BLaER1 (cell line): ENCODE measurements at regions not wholly inside any gene's neighbourhood (a gene's known extent, or its start where the extent isn't known, plus 50 kb on each side); places are given as distances from the start of the nearest gene placed in this dataset.

ENCODE experiments used
- H3K27ac ChIP-seq: shearing (Covaris generic); formaldehyde crosslinking; 2 replicates; pipeline ENCODE4 v1.8.1; 2022
- H3K27me3 ChIP-seq: shearing (Covaris generic); formaldehyde crosslinking; 2 replicates; pipeline ENCODE4 v1.8.1; 2022
- H3K36me3 ChIP-seq: shearing (Covaris generic); formaldehyde crosslinking; 2 replicates; pipeline ENCODE4 v1.8.1; 2022
- H3K4me1 ChIP-seq: shearing (Covaris generic); formaldehyde crosslinking; 2 replicates; pipeline ENCODE4 v1.8.1; 2022
- H3K4me2 ChIP-seq: shearing (Covaris generic); formaldehyde crosslinking; 2 replicates; pipeline ENCODE4 v1.8.1; 2022
- H3K4me3 ChIP-seq: shearing (Covaris generic); formaldehyde crosslinking; 2 replicates; pipeline ENCODE4 v1.8.1; 2022
- H3K9ac ChIP-seq: shearing (Covaris generic); formaldehyde crosslinking; 2 replicates; pipeline ENCODE4 v1.8.1; 2022
- H3K9me3 ChIP-seq: shearing (Covaris generic); formaldehyde crosslinking; 2 replicates; pipeline ENCODE4 v1.8.1; 2022
- H4K20me1 ChIP-seq: shearing (Covaris generic); formaldehyde crosslinking; 2 replicates; pipeline ENCODE4 v1.8.1; 2022
- Cebpa-rat ChIP-seq: shearing (Covaris generic); IDR thresholded peaks from 2 replicates; pipeline ENCODE4 v1.8.1; 2022

- Histone ChIP-seq H4K20me1 (no peaks in the 10 kb centered on the region), H3K4me3 (no peak overlapping the region), H3K36me3 (no peaks in the 10 kb centered on the region), H3K4me1 (peaks cover 50% of the 10 kb centered on the region), H3K27me3 (no peaks in the 10 kb centered on the region; the same call in 1 of the 2 replicates), H3K27ac (no peak overlapping the region), H3K9me3 (peaks cover 18% of the 10 kb centered on the region), H3K9ac (no peak overlapping the region), H3K4me2 (peak overlapping the region; percentile 81; the same call in 1 of the 2 replicates)
- TF ChIP-seq Cebpa-rat: no peak
These were observed 90.9 kb upstream of the RNF32 start for GRCh38 chr7:156549636-156550035.

GRCh38 chr7:156547884-156548561, 92.6 kb upstream of the RNF32 start:
- TF ChIP-seq Cebpa-rat: no peak
- peak overlapping the region; percentile 81 for H3K4me2 ChIP-seq
- peaks cover 50% of the 10 kb centered on the region for H3K4me1 ChIP-seq
- peak overlapping the region; percentile 7; the same call in 1 of the 2 replicates for H3K27ac ChIP-seq
- H3K9me3 ChIP-seq: peaks cover 18% of the 10 kb centered on the region
- peak overlapping the region; percentile 19; the same call in 1 of the 2 replicates for H3K4me3 ChIP-seq
- H3K9ac ChIP-seq: peak overlapping the region; percentile 30; the same call in 1 of the 2 replicates
- no peaks in the 10 kb centered on the region for H4K20me1 ChIP-seq
- no peaks in the 10 kb centered on the region; the same call in 1 of the 2 replicates for H3K27me3 ChIP-seq
- H3K36me3 ChIP-seq: no peaks in the 10 kb centered on the region

- Histone ChIP-seq H3K9me3 (peaks cover 18% of the 10 kb centered on the region), H3K27ac (no peak overlapping the region), H3K4me2 (peak overlapping the region; percentile 81), H3K4me1 (peaks cover 57% of the 10 kb centered on the region), H3K27me3 (no peaks in the 10 kb centered on the region; the same call in 1 of the 2 replicates), H3K36me3 (no peaks in the 10 kb centered on the region), H3K9ac (no peak overlapping the region), H3K4me3 (no peak overlapping the region), H4K20me1 (no peaks in the 10 kb centered on the region)
- no peak for TF ChIP-seq Cebpa-rat
These were observed 94.6 kb upstream of the RNF32 start for GRCh38 chr7:156545979-156546378.

- H3K9me3 ChIP-seq: peaks cover 15% of the 10 kb centered on the region
- H4K20me1 ChIP-seq: no peaks in the 10 kb centered on the region
- H3K4me1 ChIP-seq: peaks cover 63% of the 10 kb centered on the region
- no peaks in the 10 kb centered on the region; the same call in 1 of the 2 replicates for H3K27me3 ChIP-seq
- no peak overlapping the region for H3K4me3 ChIP-seq
- H3K27ac ChIP-seq: no peak overlapping the region
- no peak overlapping the region for H3K9ac ChIP-seq
- no peak for TF ChIP-seq Cebpa-rat
- H3K36me3 ChIP-seq: no peaks in the 10 kb centered on the region
- peak overlapping the region; percentile 81 for H3K4me2 ChIP-seq
These were observed 95.5 kb upstream of the RNF32 start for GRCh38 chr7:156544919-156545715.

GRCh38 chr7:156543699-156544598, 96.6 kb upstream of the RNF32 start:
- Histone ChIP-seq H3K4me1 (peaks cover 55% of the 10 kb centered on the region), H3K9me3 (peaks cover 3% of the 10 kb centered on the region; the same call in 1 of the 2 replicates), H3K27ac (no peak overlapping the region), H4K20me1 (no peaks in the 10 kb centered on the region), H3K4me2 (no peak overlapping the region), H3K27me3 (no peaks in the 10 kb centered on the region; the same call in 1 of the 2 replicates), H3K4me3 (no peak overlapping the region), H3K9ac (no peak overlapping the region), H3K36me3 (no peaks in the 10 kb centered on the region)
- no peak for TF ChIP-seq Cebpa-rat

- Histone ChIP-seq H3K27me3 (no peaks in the 10 kb centered on the region; the same call in 1 of the 2 replicates), H3K27ac (no peak overlapping the region), H3K4me1 (peaks cover 26% of the 10 kb centered on the region), H3K9me3 (peaks cover 7% of the 10 kb centered on the region), H4K20me1 (no peaks in the 10 kb centered on the region), H3K9ac (no peak overlapping the region), H3K4me3 (no peak overlapping the region), H3K36me3 (no peaks in the 10 kb centered on the region), H3K4me2 (peak overlapping the region; percentile 53)
- TF ChIP-seq Cebpa-rat: no peak
These were observed 99.9 kb upstream of the RNF32 start for GRCh38 chr7:156540619-156541165.

- peaks cover 19% of the 10 kb centered on the region for H3K4me1 ChIP-seq
- no peaks in the 10 kb centered on the region; the same call in 1 of the 2 replicates for H3K27me3 ChIP-seq
- no peak overlapping the region for H3K9ac ChIP-seq
- no peak for TF ChIP-seq Cebpa-rat
- H3K4me2 ChIP-seq: no peak overlapping the region
- no peaks in the 10 kb centered on the region for H3K36me3 ChIP-seq
- H4K20me1 ChIP-seq: no peaks in the 10 kb centered on the region
- H3K4me3 ChIP-seq: no peak overlapping the region
- no peak overlapping the region for H3K27ac ChIP-seq
- peaks cover 7% of the 10 kb centered on the region for H3K9me3 ChIP-seq
These were observed 100.6 kb upstream of the RNF32 start for GRCh38 chr7:156539999-156540398.

- no peak overlapping the region for H3K27ac ChIP-seq
- TF ChIP-seq Cebpa-rat: no peak
- no peaks in the 10 kb centered on the region for H3K27me3 ChIP-seq
- H3K36me3 ChIP-seq: no peaks in the 10 kb centered on the region
- peaks cover 16% of the 10 kb centered on the region for H3K4me1 ChIP-seq
- H4K20me1 ChIP-seq: no peaks in the 10 kb centered on the region
- no peak overlapping the region for H3K4me3 ChIP-seq
- no peak overlapping the region for H3K4me2 ChIP-seq
- H3K9me3 ChIP-seq: peaks cover 7% of the 10 kb centered on the region
- H3K9ac ChIP-seq: no peak overlapping the region
These were observed 103.6 kb upstream of the RNF32 start for GRCh38 chr7:156537006-156537405.

GRCh38 chr7:156534925-156535324, 105.6 kb upstream of the RNF32 start:
- TF ChIP-seq Cebpa-rat: no peak
- no peak overlapping the region for H3K27ac ChIP-seq
- peaks cover 7% of the 10 kb centered on the region for H3K9me3 ChIP-seq
- H3K36me3 ChIP-seq: no peaks in the 10 kb centered on the region
- H3K4me2 ChIP-seq: no peak overlapping the region
- no peak overlapping the region for H3K9ac ChIP-seq
- no peak overlapping the region for H3K4me3 ChIP-seq
- H3K4me1 ChIP-seq: peaks cover 4% of the 10 kb centered on the region; the same call in 1 of the 2 replicates
- H4K20me1 ChIP-seq: no peaks in the 10 kb centered on the region
- no peaks in the 10 kb centered on the region for H3K27me3 ChIP-seq
